ENCODE measurements at regions not wholly inside any gene's neighbourhood (a gene's known extent, or its start where the extent isn't known, plus 50 kb on each side); places are given as distances from the start of the nearest gene placed in this dataset.

DNA sequence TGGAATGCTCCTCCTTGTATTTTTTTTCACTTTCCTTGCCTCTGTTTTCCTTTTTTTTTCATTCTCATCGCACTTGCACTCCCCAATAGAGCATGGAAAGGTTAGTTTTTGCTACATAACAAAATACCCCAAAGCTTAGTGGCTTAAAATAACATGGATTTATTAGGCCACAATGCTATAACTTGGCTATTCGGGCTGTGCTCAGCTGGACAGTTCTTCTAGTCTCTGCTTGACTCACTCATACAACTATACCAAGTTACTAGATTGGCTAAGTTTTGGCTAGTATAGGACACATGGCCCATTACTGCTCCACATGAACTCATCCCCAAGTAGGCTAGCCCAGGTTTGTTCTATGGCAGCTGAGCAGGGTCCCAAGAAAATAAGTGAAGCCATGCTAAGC, 94.5 kb upstream of the ANKEF1 start:
- Histone ChIP-seq H3K9me2 (replicated peaks; ENCODE audit: low read length) (no peaks in the 10 kb centered on the region), H3K36me3 (ENCODE audit: low read depth, low read length) (no peaks in the 10 kb centered on the region), H3K9me3 (ENCODE audit: low read length) (no peaks in the 10 kb centered on the region), H3K9ac (ENCODE audit: low read length) (no peak overlapping the region), H3K4me1 (ENCODE audit: insufficient read depth, low read length) (peaks cover 7% of the 10 kb centered on the region), H3K4me2 (ENCODE audit: low read length) (no peak overlapping the region), H3K27me3 (ENCODE audit: low read length) (no peaks in the 10 kb centered on the region), H3K79me2 (ENCODE audit: low read length) (no peaks in the 10 kb centered on the region), H3K4me3 (ENCODE audit: low read length) (no peak overlapping the region), H3K27ac (ENCODE audit: low read length) (no peak overlapping the region), H4K20me1 (ENCODE audit: low read length) (no peaks in the 10 kb centered on the region), H3F3A (ENCODE audit: low read length, unreplicated experiment) (no peaks in the 10 kb centered on the region), H2AFZ (ENCODE audit: low read length) (no peak overlapping the region)
- intact Hi-C loops (cut with micrococcal nuclease) = no loop called here
- ATAC-seq (no peak), DNase-seq (no peak)
- ChIA-PET POLR2A (ENCODE audit: unreplicated experiment) (no interaction called here), CTCF (no interaction called here)
- TF ChIP-seq, protein P1, sequence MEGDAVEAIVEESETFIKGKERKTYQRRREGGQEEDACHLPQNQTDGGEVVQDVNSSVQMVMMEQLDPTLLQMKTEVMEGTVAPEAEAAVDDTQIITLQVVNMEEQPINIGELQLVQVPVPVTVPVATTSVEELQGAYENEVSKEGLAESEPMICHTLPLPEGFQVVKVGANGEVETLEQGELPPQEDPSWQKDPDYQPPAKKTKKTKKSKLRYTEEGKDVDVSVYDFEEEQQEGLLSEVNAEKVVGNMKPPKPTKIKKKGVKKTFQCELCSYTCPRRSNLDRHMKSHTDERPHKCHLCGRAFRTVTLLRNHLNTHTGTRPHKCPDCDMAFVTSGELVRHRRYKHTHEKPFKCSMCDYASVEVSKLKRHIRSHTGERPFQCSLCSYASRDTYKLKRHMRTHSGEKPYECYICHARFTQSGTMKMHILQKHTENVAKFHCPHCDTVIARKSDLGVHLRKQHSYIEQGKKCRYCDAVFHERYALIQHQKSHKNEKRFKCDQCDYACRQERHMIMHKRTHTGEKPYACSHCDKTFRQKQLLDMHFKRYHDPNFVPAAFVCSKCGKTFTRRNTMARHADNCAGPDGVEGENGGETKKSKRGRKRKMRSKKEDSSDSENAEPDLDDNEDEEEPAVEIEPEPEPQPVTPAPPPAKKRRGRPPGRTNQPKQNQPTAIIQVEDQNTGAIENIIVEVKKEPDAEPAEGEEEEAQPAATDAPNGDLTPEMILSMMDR (conservative IDR thresholded peaks at IDR 0.05; ENCODE audit: low read depth, low read length) = no peak
- no peak for TF ChIP-seq EZH2phosphoT487 (IDR thresholded peaks at IDR 0.05; ENCODE audit: borderline replicate concordance, low read length)
- no peak for TF ChIP-seq EZH2 (IDR thresholded peaks at IDR 0.05; ENCODE audit: low read length, unreplicated experiment)
- no TSS peak for BruUV-seq (replicated peaks)

DNA sequence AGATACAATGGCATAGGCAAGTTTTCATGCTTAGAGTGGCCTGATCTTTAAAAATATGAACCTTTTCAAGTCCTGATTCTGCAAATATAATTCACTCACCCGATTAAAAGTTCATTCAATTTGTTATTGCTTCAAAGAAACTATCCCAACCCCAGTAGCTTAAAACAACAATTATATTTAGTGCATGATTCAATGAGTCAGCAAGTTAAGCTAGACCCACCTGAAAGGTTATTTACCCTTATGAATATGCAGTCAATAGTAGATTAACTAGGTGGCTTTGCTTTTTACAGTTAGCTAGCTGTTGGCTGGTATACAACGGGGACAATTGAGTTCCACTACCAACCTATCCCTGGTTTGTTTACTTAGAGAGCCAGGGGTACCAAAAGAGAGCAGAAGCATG, 95.6 kb upstream of the ANKEF1 start:
- H3K27ac ChIP-seq (ENCODE audit: low read length) = no peak overlapping the region
- DNase-seq = no peak
- no TSS peak for BruUV-seq (replicated peaks)
- no peaks in the 10 kb centered on the region for H3K27me3 ChIP-seq (ENCODE audit: low read length)
- no peaks in the 10 kb centered on the region for H3K79me2 ChIP-seq (ENCODE audit: low read length)
- H3K4me1 ChIP-seq (ENCODE audit: insufficient read depth, low read length) = no peaks in the 10 kb centered on the region
- intact Hi-C loops (cut with micrococcal nuclease) = no loop called here
- H3K4me3 ChIP-seq (ENCODE audit: low read length) = no peak overlapping the region
- no peak overlapping the region for H2AFZ ChIP-seq (ENCODE audit: low read length)
- no peak overlapping the region for H3K4me2 ChIP-seq (ENCODE audit: low read length)
- ATAC-seq = no peak
- H3K9me3 ChIP-seq (ENCODE audit: low read length) = no peaks in the 10 kb centered on the region
- CTCF ChIA-PET = no interaction called here
- no peak overlapping the region for H3K9ac ChIP-seq (ENCODE audit: low read length)
- POLR2A ChIA-PET (ENCODE audit: unreplicated experiment) = no interaction called here
- no peaks in the 10 kb centered on the region for H3F3A ChIP-seq (ENCODE audit: low read length, unreplicated experiment)
- no peaks in the 10 kb centered on the region for H3K9me2 ChIP-seq (replicated peaks; ENCODE audit: low read length)
- TF ChIP-seq EZH2 (IDR thresholded peaks at IDR 0.05; ENCODE audit: low read length, unreplicated experiment) (no peak), EZH2phosphoT487 (IDR thresholded peaks at IDR 0.05; ENCODE audit: borderline replicate concordance, low read length) (no peak)
- TF ChIP-seq, protein P1 (conservative IDR thresholded peaks at IDR 0.05; ENCODE audit: low read depth, low read length) = no peak
- no peaks in the 10 kb centered on the region for H4K20me1 ChIP-seq (ENCODE audit: low read length)
- no peaks in the 10 kb centered on the region for H3K36me3 ChIP-seq (ENCODE audit: low read depth, low read length)

DNA sequence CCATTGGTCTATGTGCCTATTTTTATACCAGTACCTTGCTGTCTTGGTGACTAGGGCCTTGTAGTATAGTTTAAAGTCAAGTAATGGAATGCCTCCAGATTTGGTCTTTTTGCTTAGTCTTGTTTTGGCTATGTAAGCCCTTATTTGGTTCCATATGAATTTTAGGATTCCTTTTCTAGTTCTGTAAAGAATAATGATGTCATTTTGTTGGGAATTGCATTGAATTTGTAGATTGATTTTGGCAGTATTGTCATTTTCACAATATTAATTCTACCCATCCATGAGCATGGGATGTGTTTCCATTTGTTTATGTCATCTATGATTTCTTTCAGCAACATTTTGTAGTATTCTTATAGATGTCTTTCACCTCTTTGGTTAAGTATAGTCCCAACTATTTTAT, 96.4 kb upstream of the PAK5 start:
- no peak overlapping the region for H3K4me2 ChIP-seq (ENCODE audit: low read length)
- intact Hi-C loops (cut with micrococcal nuclease) = no loop called here

More for the DNA sequence above, 96.4 kb upstream of the PAK5 start:
- Histone ChIP-seq H3K27ac (ENCODE audit: low read length) (no peak overlapping the region), H3K27me3 (ENCODE audit: low read length) (peaks cover 5% of the 10 kb centered on the region; the same call in 1 of the 2 replicates), H3F3A (ENCODE audit: low read length, unreplicated experiment) (no peaks in the 10 kb centered on the region), H3K4me3 (ENCODE audit: low read length) (no peak overlapping the region), H3K9me3 (ENCODE audit: low read length) (no peaks in the 10 kb centered on the region), H3K79me2 (ENCODE audit: low read length) (no peaks in the 10 kb centered on the region), H3K9ac (ENCODE audit: low read length) (no peak overlapping the region), H3K4me1 (ENCODE audit: insufficient read depth, low read length) (no peaks in the 10 kb centered on the region), H3K36me3 (ENCODE audit: low read depth, low read length) (no peaks in the 10 kb centered on the region), H2AFZ (ENCODE audit: low read length) (no peak overlapping the region), H4K20me1 (ENCODE audit: low read length) (no peaks in the 10 kb centered on the region), H3K9me2 (replicated peaks; ENCODE audit: low read length) (no peaks in the 10 kb centered on the region)
- BruUV-seq (replicated peaks) = no TSS peak
- DNase-seq (no peak), ATAC-seq (no peak)
- ChIA-PET POLR2A (ENCODE audit: unreplicated experiment) (no interaction called here), CTCF (no interaction called here)
- TF ChIP-seq EZH2phosphoT487 (IDR thresholded peaks at IDR 0.05; ENCODE audit: borderline replicate concordance, low read length) = no peak
- TF ChIP-seq, protein P1 (conservative IDR thresholded peaks at IDR 0.05; ENCODE audit: low read depth, low read length) = no peak
- no peak for TF ChIP-seq EZH2 (IDR thresholded peaks at IDR 0.05; ENCODE audit: low read length, unreplicated experiment)
